ENCODE measurements at regions not wholly inside any gene's neighbourhood (a gene's known extent, or its start where the extent isn't known, plus 50 kb on each side); places are given as distances from the start of the nearest gene placed in this dataset.

DNA sequence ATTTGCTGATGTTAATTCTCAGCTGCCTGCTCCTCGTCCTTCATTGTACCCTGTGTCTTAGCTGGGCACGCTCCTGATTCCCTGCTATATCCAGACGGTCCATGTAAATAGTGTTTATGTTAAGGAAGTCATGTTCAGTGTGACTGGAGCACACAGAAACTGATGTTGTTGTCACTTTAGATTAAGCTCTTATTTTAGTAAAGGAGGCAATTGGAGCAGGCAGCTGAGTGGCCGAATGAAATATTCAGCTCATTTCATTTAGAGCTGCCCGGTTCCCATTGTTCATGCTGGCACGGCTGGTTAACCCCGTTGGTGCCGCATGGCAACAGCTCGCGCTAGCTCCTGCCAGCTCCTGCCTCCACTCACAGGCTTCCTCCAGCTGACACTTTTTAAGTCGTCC is 446.8 kb upstream of the SOX5 start:
- TF ChIP-seq, protein P1, sequence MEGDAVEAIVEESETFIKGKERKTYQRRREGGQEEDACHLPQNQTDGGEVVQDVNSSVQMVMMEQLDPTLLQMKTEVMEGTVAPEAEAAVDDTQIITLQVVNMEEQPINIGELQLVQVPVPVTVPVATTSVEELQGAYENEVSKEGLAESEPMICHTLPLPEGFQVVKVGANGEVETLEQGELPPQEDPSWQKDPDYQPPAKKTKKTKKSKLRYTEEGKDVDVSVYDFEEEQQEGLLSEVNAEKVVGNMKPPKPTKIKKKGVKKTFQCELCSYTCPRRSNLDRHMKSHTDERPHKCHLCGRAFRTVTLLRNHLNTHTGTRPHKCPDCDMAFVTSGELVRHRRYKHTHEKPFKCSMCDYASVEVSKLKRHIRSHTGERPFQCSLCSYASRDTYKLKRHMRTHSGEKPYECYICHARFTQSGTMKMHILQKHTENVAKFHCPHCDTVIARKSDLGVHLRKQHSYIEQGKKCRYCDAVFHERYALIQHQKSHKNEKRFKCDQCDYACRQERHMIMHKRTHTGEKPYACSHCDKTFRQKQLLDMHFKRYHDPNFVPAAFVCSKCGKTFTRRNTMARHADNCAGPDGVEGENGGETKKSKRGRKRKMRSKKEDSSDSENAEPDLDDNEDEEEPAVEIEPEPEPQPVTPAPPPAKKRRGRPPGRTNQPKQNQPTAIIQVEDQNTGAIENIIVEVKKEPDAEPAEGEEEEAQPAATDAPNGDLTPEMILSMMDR (IDR thresholded peaks at IDR 0.05): no peak
- no peak for TF ChIP-seq POLR2A (IDR thresholded peaks at IDR 0.05)
- no peak for TF ChIP-seq POLR2AphosphoS5 (IDR thresholded peaks at IDR 0.05)

Measured in stomach (tissue), 4 donors.